ENCODE measurements at regions not wholly inside any gene's neighbourhood (a gene's known extent, or its start where the extent isn't known, plus 50 kb on each side); places are given as distances from the start of the nearest gene placed in this dataset.

DNA sequence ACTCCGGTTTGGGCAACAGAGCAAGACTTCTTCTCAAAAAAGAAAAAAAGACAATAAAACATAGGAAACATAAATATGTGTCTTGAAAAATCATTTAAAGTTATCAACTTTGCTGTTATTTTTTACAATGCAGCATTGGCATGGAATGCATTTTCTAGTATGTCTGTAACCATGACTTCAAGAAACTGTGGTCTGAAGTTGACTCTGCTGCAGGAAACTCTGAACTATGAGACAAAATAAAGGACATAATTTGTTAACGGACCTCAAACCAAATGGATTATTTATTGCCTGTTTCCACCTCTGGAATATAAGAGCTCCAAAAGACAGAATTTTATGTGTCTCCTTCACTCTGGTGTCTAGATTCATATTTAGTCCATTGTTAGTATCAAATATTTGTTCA is 79.1 kb downstream of the TRIB2 start:
- DNase-seq = no peak

DNA sequence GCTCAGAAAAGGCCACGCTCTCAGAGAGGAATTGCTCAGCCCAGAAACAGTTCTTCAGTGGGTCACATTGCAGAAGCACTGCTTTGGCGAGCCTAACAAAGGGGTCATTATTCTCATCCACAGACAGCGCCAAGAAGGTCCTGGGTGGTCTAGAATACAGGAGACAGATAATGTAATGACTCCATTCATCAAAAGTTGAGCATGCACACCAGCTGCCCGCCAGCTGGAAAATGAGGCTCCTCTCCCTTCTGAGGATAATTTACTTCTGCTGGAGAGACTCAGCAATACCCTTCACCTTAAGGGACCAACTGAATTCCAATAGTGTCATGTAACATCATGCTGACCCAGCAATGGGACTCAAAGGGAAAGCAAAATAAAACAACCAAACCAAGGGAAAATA is 79.9 kb downstream of the TRIB2 start:
- DNase-seq = no peak

DNA sequence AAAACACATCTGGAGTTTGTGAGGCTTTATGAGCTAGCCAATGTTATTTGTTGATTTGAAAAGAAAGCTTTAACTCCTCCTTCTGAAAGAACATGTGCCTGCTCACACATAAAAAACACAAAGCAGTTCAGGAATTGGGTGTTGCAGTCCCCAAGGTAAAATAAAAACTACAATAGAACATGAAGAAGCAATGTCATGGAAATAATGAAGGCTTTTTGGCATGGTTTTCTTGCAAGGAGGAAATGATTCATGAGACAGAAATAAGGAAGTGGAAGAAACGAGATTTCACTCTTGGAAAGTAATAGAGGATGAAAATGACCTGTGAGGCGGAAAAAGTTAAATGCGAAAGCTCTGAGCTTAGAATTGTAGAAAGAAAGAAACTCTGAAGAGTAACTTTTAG is 81.1 kb downstream of the TRIB2 start:
- peak; percentile 44 to 61 for DNase-seq

DNA sequence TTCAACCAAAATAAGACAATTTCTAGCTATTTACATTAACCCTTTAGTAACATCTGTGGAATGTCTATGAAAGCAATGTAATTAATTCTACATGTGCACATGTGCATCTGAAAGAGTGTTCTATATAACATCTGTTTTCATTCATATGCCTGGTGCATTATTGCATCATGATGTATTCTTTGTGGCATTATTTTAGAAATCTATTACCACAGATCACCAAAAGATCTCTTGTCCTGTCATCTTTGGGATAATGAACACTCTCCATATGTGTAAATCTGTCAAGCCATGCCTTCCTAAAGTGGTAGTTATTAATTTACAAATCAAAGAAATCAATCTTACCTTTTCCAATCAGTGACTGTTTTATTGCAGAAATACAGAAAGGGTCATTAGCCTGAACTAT is 86.9 kb downstream of the TRIB2 start:
- DNase-seq = no peak

DNA sequence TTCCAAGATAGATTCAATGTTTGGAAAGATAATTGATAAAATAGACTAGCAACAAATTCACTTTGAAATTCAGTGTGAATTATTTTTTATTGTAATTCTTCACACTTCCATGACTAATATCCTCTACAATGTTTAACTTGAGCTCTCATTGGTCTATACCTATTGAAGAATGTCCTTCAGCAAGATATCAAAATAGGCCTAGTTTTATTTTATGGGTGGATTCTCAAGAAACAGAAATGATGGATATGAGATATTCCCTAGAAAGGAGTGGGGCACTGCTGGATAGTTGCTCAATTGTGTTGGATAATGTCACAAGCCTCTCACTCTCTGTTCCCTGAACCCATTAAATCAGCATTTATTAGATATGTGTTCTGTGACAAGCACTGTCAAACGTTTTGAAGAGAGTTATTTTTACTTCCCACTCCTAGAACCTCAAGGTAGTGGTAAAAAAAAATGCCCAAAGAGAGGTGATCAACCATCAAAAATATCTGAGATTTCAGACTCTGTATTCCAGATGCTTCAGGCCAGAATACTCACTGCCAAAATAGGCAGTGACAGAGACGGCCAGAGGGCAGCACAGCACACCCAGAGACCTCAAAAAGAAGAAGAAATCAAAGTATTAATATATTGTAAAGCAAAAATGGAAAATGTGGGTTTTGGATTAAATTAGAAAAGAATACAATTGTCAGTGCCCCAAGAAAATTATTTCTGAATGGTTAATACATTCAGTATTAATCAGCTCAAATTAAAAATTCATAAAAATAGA is 87.5 kb downstream of the TRIB2 start:
- DNase-seq = no peak

DNA sequence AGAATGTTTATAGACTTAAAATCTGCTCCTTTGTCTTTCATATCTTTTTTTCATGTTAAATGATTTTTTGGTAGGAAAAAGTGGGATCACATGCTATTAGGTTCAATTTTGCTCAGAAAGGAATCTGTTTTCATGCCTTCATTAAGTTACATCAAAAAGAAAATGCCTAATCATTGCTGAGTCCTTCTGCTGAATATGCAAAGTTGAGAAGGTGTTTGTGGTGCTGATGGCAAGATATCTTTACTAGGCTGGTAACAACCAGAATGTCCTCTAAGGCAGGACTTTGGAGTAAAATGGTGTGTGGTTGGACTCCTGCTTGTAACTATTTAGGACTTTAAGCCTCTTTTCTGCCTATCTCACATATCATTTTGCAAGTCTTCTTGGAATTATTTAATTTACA is 88.3 kb downstream of the TRIB2 start:
- no peak for DNase-seq

DNA sequence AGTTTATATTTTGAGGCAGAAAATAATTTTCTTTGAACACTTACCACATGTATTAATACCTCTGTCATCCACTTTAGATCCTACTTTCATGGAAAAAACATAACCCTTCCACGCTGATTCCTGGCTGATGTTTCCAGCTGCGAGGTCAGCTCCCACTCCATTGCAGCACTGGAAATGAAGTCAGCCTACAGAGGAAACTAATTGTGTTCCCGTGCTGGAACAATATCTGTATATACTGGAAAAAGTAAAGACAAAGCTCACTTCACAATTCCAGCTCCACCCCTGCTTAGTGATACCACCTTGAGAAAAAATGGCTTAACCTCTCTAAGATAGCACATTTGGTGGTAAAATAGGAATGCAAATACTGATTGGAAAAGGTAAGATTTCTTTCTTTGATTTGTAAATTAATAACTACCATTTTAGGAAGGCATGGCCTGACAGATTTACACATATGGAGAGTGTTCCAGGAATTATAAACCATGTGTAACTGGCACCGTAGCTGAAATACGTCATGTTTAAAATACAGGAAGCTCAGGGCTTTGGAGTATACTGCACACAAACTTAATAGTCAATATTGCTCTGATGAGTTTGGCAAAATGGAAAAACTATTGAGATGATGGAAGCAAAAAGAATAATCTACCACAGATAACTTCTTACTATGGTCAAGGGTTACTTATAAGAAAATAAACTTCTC is 90.0 kb downstream of the TRIB2 start:
- no peak for DNase-seq

DNA sequence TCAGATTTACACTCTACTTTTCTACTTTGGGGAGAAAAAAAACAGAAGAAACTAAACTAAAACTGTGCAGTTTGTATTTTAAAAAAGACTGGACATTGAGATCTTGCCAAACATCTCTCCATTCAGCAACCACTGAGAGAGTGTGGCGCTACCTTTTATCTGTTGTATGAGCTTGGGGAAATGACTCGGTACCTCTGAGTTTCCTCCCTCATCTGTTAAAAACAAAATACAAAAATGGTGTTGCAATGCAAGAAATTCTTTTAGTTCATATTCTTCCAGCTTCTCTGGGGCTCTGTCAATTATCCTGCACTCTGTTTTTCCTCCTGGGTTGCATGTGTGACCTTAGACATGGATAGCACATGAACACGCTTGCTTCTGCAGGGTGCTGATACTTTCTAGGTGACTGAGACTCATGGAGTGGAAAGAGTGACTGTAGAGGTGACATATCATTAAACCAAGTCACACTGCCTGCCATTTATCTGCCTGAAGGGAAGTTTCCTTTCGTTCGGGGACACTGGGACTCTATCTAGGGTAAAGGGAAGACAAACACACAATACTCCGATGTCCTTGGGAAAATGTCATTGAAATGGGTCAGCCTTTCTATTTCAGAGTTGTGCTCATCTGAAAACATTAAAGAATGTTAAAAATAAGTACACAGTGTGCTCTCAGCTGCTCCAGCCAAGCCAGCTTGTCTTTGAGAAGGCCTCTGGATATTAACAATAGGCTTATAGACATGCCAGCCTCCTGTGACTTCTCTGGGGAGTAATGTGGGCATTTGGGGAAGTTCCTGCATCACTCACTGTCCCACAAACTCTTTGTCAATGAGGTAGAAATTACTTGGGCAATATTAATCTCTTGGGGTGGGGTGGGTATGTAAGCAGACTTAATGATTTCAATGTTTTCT is 91.4 kb downstream of the TRIB2 start:
- DNase-seq = peak; percentile 55 to 60

DNA sequence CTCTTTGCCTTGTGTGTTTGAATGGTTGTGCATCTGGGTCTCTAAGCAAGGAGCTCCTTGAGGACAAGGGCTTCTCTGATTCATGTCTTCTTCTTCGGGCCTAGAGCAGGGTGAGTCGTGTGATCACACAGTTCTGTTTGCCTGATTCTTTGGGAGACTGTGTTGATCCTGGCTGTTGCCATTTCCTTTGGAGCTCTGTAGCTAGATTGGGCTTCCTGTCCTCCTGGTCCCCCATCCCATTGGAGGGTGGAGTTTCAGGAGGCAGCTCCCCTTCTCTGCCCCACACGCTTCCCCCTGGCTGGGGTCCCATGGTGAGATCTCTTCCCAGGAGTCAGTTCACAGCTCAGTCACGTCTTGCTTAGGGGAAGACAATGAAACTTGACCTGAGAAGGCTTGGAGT is 92.8 kb downstream of the TRIB2 start:
- DNase-seq = no peak

DNA sequence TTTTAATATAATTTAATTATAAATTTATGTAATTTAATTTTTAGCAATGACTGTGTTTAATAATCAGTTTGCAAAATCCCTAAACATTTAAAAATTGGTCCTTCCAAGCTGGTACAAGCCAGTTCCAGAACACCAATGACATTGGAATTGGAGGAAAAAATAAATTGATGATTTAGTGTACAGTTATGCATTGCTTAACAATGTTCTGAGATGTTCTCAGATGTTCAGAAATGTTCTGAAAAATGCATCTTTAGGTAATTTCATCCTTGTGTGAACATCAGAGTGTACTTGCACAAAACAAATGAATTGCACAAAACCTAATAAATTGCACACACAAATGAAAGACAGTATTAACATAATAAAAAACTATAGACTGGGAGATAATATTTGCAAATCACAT is 95.2 kb downstream of the TRIB2 start:
- no peak for DNase-seq

DNA sequence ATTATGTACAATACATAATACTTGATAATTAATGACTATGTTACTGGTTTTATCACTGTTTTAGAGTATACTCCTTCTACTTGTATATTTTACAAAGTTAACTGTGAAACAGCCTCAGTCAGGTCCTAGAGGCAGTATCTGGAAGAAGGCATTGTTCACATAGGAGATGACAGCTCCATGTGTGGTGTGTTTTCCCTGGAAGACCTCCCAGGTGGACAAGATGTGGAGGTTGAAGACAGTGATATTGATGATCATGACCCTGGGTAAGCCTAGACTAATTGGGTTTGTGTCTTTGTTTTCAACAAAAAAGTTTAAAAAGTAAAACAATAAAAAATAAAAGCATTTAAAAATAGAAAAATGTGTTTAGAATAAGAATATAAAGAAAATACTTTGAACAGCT is 96.4 kb downstream of the TRIB2 start:
- no peak for DNase-seq

DNA sequence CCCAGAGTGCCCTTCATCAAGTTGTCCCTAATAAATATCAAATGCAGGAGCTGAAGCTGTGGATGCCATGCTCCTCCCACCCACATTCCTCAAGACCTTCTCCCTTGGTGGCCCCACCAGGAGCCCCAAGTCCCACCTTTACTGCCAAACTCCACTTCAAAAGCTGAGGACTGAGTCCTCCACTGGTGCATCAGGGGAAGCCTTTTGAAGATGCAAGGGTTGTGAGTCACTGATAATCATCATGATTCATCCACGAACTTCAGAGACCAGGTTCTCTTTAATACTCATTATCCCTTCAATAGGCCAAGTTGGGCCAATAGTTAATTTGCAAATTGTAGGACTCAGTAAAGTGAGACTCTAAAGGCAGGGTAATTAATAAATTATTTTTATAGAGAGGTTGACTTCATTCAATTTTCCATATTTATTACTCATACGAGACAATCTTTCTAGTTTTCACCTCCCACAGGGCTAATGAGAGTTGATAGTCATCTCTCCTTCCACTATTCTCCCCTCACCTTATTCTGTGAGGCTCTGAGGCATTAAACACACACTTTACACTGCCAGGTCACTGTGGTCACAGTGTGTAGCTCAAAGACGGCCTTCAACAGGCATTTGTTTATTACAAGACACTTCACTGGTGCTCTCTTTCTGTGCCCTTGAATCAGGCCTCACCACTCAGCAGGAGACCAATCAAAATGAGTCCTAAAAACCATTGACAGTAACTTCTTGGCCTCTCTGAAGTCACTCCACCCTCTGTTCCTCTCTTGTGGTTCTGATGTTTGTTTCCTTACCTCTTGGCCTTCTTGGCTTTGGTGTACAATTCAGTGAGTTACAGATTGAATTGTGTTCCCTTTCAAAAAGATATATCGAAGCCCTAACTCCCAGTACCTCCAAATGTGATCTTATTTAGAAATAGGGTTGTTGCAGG is 99.9 kb downstream of the TRIB2 start:
- DNase-seq = no peak

DNA sequence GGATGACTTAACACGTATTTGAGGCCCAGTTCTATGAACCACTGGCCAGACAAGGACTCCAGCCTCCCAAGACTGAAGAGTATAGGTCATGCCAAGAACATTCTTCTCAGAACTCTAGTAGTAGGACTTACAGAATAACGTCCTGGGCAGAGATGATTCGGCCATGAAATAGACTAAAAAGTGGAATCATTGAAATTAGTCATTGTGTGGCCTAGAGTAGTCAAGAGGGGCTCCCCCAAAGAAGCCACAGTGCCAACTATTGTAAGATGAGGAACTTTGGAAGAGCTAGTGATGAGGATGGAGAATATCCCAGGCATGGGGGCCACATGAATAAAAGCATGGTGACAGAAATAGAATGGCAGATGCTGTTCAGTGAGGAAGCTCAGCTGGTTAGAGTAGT is 101.1 kb downstream of the TRIB2 start:
- peak in 1 of 2 donors; percentile 13 for DNase-seq

DNA sequence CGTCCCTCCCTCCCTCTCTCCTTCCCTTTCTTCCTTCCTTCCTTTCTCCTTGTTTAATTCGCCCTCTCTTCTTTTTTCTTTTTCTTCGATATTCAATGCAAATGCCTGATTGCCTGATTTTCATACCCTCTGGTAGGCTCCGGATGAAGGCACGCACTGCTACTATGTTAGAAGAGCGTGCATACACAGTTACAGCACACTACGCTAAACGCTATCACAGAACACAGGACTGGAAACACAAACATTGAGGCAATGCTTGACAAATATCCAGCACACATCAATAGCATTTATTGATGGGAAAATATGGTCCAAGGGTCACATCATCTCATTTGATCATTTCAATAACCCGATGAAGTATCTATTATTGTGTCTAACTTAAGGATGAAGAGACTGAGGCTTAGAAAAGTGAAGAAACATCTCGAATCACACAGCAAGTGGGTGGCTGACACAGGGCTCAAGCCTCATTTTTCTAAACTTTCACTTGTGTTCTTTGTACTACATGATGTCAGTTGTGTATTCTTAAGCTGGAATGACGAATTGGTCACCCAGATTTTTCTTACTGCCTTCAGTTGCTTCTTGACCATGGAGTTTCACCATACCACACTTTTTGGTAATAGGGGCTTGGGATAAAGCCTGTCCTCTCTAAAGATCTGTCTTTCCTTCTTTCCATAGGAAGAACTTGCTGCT is 101.8 kb downstream of the TRIB2 start:
- peak; percentile 33 to 34 for DNase-seq

DNA sequence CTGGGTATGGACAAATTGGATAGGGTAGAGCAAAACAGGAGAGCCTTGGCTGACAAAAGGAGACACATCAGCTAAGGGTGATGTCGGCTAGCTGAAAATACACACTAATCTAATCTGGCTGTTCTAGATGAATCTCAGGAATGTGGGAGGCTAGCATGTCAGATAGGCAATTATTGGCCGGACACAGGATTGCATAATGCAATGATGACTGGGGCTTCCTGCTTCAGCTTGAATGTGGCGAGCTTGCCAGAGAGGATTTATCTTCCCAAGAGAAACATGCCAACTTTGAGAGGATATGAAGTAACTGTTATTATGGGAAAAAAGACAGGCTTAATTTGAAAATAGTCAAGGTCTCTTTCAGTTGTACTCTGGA is 102.4 kb downstream of the TRIB2 start:
- peak; percentile 84 for DNase-seq

DNA sequence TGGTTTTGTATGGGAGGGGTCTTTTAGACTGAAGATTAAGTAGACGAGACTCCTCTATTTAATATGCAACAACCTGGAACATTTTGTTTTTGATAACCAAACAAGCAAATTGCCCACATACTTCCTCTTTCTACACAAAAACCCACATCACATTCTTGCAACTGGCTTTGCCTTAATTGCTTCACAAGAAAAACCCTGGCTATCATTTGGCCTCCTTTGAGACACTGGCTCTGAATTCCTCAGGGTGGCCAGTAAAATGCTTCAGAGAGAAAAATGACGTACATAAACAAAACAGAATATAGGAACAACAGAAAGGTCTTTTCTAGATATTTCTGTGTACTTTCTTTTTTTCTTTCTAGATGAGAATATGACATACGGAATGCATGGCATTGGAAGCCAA is 103.0 kb downstream of the TRIB2 start:
- DNase-seq = peak; percentile 89 to 93

DNA sequence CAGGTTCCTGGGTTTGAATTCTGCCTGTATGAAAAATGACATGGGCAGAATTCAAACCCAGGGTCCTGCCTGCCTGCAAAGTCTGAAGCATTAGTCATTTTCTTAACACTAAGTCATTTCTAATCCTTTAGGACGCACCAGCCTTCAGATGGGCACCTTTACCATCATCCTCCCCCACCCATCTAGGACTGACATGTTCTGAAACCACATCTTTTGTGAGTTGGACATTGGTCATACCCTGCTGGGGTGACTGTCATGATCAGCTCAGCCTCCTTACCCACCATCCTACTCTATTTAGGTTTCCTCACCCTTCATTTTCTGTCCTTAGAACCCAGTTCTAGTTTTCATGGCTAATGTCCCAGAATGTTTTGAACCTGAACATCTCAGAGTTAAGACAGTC is 104.9 kb downstream of the TRIB2 start:
- DNase-seq = no peak

DNA sequence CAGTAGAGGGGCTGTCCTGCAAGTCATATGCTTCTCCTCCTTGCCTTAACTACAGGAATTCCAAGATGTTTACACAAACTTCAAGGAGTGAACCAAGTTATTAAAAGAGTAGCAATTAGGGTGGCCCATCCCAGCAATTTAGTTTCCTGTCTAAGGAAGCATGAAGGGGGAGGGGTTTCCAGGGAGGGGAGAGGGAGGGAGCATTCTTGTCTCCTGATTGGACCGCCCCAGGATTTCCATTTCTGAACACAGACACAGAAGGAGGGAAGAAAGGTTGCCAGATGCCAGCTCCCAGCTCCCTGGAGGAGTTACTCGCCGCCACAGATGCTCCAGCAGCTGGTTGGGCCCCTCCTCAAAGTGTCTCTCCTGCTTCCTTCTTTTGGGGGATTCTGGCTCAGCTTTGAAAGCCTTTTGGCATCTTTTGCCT is 107.6 kb downstream of the TRIB2 start:
- no peak for DNase-seq

DNA sequence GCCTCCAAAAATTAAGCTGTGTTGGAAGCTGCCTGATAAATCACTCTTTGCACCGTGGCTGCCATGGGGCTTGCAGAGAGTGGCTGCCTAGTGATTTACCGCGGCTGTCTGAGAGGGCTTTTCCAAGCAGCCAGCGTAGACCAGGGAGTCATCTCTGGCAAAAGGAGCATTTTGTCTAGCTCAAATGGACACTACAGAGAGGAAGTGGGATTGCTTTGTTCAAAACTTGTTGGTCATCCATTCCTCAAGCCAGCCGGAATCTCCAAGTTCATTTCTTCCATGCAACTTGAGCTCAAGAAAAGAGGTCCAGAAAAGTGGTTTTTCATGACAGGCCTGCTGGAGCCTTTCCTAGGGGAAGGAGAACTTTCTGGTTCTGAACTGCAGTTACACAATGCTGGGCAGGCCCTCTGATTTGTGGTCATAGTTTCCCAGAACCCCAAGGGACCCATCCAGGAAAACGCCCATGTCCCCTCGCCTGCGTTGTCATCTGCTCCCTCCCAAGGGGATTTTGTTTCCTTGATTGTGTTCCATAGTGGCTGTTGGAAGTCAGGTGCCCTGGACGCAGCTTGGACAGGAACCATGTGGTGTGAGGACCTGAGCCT is 108.1 kb downstream of the TRIB2 start:
- peak in 1 of 2 donors; percentile 3 for DNase-seq

DNA sequence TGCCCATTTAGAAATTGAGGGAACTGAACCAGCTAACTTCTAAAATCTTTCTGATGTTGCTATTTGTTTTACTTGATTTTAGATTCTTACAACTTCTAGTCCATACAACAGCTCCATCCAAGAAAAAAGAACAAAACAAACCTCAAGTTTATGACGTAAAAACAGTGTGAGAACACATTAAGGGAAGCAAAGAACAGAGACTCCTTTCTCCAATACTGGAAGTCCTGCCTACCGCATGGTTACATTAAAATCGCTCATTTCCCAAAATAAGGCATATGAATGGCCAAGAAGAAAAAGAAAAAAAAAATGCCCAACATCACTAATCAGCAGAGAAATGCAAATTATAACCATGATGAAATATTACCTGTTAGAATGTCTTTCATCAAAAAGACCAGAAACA is 110.0 kb downstream of the TRIB2 start:
- no peak for DNase-seq

DNA sequence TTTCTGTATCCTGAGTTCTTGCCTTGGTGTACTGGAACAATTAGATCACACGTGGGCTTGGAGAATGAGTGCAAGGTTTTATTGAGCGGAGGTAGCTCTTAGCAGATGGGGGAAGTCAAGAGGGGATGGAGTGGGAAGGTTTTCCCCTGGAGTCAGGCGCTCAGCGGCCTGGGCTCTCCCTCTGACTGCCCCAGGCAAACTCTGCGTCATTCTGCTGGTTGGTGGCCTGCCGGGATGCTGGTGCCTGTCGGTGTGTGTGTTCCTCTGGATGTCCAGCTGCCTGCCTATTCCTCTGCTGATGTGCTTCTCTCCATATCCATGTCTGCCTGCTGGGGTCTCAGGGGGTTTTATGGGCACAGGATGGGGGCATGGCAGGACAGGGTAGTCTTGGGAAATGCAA is 111.0 kb downstream of the TRIB2 start:
- no peak for DNase-seq

Measured in inflammatory macrophage treated with lipopolysaccharide for 1 hour (primary cell).